Right kidney (tissue), 1 donor: ENCODE measurements at regions not wholly inside any gene's neighbourhood (a gene's known extent, or its start where the extent isn't known, plus 50 kb on each side); places are given as distances from the start of the nearest gene placed in this dataset.

Experiments
- DNase-seq: peaks from one replicate; pipeline ENCODE4 v3.0.0-alpha.2; 2016

GRCh38 chr11:134742956-134743819 is 331.1 kb upstream of the B3GAT1 start:
- no peak for DNase-seq

DNA sequence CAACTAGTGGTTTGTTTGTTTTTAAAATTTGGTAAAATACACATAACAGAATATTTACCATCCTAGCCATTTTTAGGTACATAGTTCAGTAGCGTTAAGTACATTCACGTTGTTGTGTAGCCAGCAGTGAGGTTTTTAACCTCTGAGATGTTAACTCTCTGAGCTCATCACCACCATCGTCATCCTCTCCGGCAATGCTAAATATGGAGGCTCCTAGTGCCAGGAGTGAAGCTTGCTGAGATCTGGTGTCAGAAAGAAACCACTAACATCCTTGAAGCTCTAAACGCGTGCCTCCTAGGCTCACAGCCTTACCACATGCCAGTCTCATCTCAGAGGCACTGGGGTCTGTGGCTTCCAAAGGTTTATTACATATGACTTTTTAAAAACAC is 330.2 kb upstream of the B3GAT1 start:
- no peak for DNase-seq

DNA sequence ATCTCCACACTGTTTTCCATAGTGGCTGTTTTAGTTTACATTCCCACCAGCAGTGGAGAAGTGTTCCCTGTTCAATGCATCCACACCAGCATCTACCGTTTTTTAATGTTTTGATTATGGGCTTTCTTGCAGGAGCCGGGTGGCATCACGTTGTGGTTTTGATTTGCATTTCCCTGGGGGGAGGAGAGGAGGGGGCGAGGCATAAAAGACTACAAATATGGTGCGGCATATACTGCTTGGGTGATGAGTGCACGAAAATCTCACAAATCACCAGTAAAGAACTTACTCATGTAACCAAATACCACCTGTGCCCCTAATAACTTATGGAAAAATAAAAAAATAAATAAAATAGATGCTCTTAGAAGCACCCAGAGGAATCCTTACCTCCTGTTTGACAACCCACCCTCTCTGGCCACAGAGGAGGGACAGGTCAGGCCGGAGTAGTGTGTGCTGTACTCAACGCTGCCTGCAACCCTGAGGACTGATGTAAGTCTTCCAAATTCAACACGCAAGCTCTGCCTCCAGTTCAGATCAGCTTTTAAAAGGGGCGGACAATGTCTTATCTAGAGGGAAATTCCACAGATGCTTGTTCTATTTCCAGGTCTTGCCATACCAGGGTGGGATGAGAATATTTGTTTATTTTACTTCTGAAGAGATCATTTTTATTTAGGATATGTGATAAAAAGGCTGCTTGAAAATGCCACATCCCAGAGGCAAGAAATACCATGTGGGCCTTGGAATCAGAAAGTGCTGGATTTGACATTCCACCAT is 329.6 kb upstream of the B3GAT1 start:
- DNase-seq: no peak

DNA sequence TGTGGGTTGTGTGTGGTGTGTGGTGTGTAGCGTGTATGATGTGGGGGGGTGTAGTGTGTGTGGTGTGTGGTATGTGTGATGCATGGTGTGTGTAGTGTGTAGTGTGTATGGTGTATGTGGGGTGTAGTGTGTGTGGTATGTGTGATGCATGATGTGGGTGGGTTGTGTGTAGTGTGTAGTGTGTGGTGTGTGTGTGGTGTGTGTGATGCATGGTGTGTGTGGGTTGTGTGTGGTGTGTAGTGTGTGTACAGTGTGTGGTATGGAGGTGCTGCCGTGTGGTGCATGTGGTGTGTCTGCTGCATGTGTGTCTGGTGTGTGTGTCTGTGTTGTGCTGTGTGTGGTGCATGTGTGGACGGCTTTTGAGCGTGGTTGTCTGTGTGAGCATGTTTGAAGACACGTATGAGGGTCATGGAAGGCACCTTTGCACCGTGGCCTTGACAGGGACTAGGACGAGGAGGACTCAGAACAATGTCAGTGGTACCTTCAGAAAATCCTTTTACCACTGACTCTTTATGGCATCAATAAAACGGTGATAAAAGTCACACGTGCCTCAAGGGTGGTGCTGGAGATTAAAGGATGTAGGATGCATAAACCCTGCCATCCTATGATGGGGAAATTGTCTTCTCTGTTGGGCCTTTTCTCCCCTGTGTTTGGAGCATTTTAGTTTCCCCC is 328.7 kb upstream of the B3GAT1 start:
- DNase-seq: no peak

GRCh38 chr11:134739136-134739535 is 327.1 kb upstream of the B3GAT1 start:
- no peak for DNase-seq

DNA sequence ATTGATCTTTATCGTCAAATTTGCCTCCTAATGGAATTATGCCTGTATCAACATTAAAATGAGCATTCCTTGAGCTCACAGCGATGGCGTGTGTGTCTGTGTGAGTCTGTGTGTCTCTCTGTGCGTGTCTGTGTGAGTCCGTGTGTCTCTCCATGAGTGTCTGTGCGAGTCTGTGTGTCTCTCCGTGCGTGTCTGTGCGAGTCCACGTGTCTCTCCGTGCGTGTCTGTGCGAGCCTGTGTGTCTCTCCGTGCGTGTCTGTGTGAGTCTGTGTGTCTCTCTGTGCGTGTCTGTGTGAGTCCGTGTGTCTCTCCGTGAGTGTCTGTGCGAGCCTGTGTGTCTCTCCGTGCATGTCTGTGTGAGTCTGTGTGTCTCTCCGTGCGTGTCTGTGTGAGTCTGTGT is 326.5 kb upstream of the B3GAT1 start:
- DNase-seq: no peak

- DNase-seq: no peak
Observed at GRCh38 chr11:134737563-134738510, 325.8 kb upstream of the B3GAT1 start.

- DNase-seq: no peak
Observed at GRCh38 chr11:134736251-134736947, 324.4 kb upstream of the B3GAT1 start.

- no peak for DNase-seq
Observed at GRCh38 chr11:134734894-134735293, 322.9 kb upstream of the B3GAT1 start.

DNA sequence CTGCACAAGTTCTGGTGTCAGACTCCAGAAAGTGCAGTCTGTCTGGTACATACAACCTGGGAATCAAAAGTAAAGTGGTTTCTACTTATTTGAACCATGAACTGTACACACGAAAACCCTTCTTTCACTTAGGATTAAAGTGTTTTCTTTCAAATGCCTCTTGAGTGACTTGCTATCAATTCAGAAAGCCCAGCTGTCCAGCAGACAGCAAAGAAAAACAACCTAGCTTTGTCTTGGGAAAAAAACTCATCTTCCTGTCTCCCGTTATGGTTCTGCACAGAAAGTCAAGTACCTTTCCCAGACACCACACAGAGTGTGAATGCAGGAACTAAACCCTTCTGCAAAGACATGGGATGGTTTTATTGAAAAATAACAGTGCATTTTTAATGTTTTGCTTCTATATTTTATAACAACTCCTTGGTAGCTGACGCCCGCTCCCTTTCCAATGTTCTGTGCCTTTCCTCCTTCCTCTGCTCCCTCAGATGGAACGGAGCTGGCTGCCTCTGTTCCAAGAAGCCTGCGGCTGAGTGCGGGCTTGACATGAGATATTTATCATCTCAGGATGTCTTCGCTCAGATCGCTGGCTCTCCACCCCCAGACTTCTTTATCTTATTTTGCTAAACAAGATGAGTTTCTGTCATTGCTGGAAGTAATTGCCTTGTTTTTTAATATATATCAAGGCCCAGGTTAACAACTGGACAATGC is 322.3 kb upstream of the B3GAT1 start:
- no peak for DNase-seq

GRCh38 chr11:134733646-134734045 is 321.6 kb upstream of the B3GAT1 start:
- no peak for DNase-seq

GRCh38 chr11:134731213-134731961 is 319.3 kb upstream of the B3GAT1 start:
- DNase-seq: no peak

DNA sequence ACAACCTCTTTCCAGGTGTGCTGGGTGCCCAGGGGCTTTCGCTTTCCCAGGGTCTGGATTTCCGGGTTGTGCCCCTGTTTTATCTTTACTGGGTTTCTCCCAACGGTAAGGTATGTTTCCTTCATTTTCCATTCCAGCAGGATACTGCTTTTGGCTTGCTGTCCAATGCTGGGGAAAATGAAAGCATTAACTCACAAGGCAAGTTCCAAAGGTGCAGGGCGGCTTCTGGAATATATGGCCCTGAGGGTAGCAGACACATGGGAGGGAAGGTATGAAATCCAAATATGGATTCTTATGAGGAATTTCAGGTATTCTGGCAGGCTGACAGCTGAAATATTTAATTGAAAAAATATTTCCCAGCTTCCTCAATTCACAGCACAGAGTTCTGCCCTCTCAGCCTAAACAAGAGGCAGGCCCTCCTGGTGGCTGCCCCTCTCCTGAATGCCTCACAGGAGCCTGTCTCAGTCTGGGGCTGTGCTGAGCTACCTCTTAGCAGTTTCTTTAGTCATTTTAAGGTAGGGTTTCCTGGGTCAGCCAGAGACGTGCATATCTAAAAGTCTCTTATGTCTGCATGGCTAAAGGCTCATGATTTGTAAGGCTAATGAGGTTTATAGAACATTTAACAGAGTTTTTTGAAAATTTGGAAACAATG is 318.6 kb upstream of the B3GAT1 start:
- no peak for DNase-seq

DNA sequence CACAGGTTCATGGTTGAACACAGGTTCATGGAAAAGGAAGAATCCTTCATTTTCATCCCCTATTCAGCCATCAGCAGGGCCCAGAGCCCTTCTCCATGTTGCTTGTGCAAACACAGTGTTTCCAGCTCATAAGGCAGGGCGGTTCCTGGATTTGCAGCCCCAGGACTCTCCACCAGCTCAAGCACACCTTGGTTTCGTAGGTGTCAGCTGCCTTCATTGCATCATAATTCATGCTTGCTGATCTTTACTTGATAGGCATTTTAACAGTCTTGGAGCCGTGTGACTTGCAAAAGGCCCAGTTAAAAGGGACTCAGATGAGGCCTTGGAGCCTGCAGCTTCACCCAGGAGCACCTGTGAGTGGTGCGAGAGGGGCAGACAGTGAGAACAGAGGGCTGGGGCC is 318.1 kb upstream of the B3GAT1 start:
- DNase-seq: no peak

- DNase-seq: no peak
Observed at GRCh38 chr11:134728186-134728585, 316.1 kb upstream of the B3GAT1 start.

DNA sequence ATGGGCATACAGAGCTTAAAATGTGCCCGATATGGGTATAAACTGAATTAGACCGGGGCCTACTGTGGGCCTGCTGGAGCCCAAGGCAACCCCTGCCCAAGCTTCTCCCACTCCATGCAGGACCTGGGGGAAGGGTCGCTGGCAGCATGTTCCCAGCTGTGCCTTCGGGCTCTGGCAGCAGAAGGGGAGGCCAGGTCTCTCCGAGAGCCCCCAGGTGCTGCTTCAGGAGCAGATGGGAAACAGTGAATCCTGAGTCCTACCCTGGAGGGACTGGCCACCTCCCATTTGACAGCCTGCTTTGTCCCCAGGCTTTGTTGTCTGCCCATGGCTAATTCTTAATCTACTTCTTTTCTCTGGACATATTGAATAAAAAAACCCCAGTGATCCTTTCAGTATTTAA is 315.6 kb upstream of the B3GAT1 start:
- no peak for DNase-seq

GRCh38 chr11:134727204-134727603 is 315.2 kb upstream of the B3GAT1 start:
- DNase-seq: peak; percentile 0

GRCh38 chr11:134725716-134726639 is 313.9 kb upstream of the B3GAT1 start:
- DNase-seq: peak; percentile 39
